ENCODE measurements at regions not wholly inside any gene's neighbourhood (a gene's known extent, or its start where the extent isn't known, plus 50 kb on each side); places are given as distances from the start of the nearest gene placed in this dataset.

DNA sequence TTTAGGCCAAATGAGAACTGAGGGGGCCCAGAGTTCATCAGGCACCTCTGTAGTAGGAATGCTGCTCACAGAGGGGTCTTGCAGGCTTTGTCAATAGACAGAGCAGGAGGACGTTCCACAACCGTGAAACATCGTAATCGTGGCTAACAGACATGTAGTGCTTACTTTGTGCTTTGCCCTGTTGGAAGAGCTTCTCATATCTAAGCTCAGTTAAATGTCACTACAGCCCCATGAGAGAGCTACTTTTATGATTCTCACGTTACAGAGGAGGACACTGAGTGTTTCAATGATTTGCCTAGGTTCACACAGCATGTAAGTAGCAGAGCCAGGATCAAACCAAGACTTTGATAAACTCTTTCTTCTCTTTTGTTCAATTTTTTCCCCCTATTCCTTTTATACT, 136.6 kb downstream of the MYCN start:
- no peak overlapping the region for H3K27ac ChIP-seq
- no peaks in the 10 kb centered on the region for H3K4me1 ChIP-seq
- no peak for TF ChIP-seq CTCF (IDR thresholded peaks at IDR 0.05)
- TF ChIP-seq POLR2A (IDR thresholded peaks at IDR 0.05): no peak
- H3K4me3 ChIP-seq: no peak overlapping the region
- WGBS, 2 donors: 82 to 83% methylated on average over 5 of the region's 5 CpGs
- no peaks in the 10 kb centered on the region for H3K27me3 ChIP-seq
- intact Hi-C loops (cut with DNase I): no loop called here
- no peaks in the 10 kb centered on the region for H3K9me3 ChIP-seq
- DNase-seq: no peak
- no peaks in the 10 kb centered on the region for H3K36me3 ChIP-seq

DNA sequence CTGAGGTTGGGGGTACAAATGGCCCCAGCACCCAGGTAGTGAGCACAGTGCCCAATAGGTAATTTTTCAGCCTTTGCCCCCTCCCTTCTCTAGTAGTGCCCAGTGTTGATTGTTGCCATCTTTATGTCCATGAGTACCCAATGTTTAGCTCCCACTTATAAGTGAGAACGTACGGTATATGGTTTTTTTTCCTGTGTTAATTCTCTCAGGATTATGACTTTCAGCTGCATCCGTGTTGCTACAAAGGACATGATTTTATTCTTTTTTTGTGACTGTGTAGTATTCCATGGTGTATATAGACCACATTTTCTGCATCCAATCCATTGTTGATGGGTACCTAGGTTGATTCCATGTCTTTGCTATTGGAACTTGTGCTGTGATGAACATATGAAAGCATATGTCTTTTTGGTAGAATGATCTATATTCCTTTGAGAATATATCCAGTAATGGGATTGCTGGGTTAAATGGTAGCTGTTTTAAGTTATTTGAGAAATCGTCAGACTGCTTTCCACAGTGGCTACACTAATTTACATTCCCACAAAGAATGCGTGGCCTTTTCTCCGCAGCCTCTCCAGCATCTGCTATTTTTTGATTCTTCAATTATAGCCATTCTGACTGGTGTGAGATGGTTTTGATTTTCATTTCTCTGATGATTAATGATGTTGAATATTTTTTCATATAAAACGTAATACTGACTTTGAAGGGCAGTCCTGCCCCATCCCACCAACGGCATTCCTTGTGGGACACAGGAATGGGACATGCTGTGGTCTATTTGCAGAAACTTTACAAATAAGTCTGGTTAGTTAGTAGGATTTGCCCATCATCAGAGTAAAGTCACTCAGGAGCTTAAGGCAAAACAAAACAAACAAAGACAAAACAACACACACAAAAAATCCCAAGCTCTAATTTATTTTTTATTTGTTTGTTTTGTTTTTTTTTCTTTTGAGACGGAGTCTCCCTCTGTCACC, 135.0 kb downstream of the MYCN start:
- Histone ChIP-seq H3K4me1 (no peaks in the 10 kb centered on the region), H3K4me3 (no peak overlapping the region), H3K27me3 (no peaks in the 10 kb centered on the region), H3K9me3 (no peaks in the 10 kb centered on the region), H3K27ac (no peak overlapping the region), H3K36me3 (no peaks in the 10 kb centered on the region)
- WGBS, 2 donors: 65 to 71% methylated on average over 9 of the region's 9 CpGs
- intact Hi-C loops (cut with DNase I): no loop called here
- no peak for DNase-seq
- TF ChIP-seq POLR2A (IDR thresholded peaks at IDR 0.05) (no peak), CTCF (IDR thresholded peaks at IDR 0.05) (no peak)

DNA sequence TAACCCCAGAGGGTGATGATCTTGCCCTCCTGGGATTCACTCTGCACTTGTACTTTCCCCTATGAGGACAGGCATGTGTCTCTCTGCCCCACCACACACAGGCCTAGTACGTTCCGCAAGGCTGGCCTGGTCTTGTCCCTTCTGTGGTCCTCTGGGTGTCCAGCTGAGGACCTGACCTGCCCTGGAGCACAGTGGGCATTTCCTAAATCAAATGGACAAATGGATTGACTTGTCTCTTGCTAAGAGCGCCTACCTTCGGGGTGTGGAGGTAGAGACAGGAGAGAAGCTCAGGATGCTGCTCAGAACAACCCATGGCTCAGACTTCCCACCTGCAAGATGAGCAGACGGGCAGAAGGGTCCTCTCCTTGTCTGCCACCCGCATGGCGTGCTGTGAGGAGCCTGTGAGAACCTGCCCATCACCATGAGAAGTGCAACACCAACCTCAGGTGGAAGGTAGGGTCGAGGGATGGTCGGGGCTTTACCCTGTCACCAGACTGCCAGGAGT, 133.6 kb downstream of the MYCN start:
- Histone ChIP-seq H3K9me3 (no peaks in the 10 kb centered on the region), H3K27me3 (no peaks in the 10 kb centered on the region)

GRCh38 chr2:16073471-16073870, 133.1 kb downstream of the MYCN start:
- intact Hi-C loops (cut with DNase I): no loop called here
- no peak overlapping the region for H3K4me3 ChIP-seq
- TF ChIP-seq POLR2A (IDR thresholded peaks at IDR 0.05) (no peak), CTCF (IDR thresholded peaks at IDR 0.05) (no peak)
- H3K27me3 ChIP-seq: no peaks in the 10 kb centered on the region
- H3K9me3 ChIP-seq: no peaks in the 10 kb centered on the region
- H3K36me3 ChIP-seq: no peaks in the 10 kb centered on the region
- DNase-seq: no peak
- 75% methylated on average over 2 to 4 of the region's 4 CpGs for WGBS, 2 donors
- no peak overlapping the region for H3K27ac ChIP-seq
- no peaks in the 10 kb centered on the region for H3K4me1 ChIP-seq

More for the DNA sequence above, 133.6 kb downstream of the MYCN start:
- no peak for DNase-seq
- Histone ChIP-seq H3K36me3 (no peaks in the 10 kb centered on the region), H3K4me3 (no peak overlapping the region), H3K4me1 (no peaks in the 10 kb centered on the region), H3K27ac (no peak overlapping the region)
- intact Hi-C loops (cut with DNase I): no loop called here
- 76 to 83% methylated on average over 4 to 5 of the region's 9 CpGs for whole genome bisulfite sequencing, 2 donors
- TF ChIP-seq POLR2A (IDR thresholded peaks at IDR 0.05) (no peak), CTCF (IDR thresholded peaks at IDR 0.05) (no peak)

DNA sequence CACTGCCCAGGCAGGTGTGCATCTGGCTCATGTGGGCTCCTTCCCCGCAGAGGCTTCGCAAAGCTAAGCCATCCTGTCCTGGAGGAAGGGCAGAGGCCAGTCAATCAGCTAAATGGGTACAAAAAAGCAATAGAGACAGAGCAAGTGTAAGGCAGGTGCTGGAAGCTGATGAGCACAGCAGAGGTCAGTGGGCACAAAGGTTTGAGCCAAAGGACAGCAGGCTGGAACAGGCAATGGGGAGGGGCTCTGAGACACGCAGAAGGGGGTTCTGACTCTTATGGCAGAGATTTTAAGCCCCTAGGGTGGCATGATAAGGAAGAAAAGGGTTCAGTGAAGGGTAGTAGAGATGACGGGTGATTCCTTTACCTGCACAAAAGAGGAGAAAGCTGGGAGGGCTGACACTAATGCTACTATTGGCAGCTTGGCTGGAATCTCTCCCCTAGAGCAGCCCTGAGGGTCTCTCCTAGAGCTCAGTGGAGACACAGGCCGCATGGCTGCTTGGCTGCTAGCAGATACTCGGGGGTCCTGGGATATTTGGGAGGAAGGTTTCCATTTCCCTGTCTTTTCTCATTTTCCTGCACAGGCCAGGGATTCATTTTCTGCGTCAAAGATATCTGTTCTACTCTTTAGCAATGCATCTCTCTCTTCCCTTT, 132.4 kb downstream of the MYCN start:
- H3K9me3 ChIP-seq: no peaks in the 10 kb centered on the region
- TF ChIP-seq POLR2A (IDR thresholded peaks at IDR 0.05) (no peak), CTCF (IDR thresholded peaks at IDR 0.05) (no peak)
- intact Hi-C loops (cut with DNase I): no loop called here
- WGBS, 2 donors: 75 to 80% methylated on average over 5 to 7 of the region's 7 CpGs
- no peak overlapping the region for H3K27ac ChIP-seq
- H3K27me3 ChIP-seq: no peaks in the 10 kb centered on the region
- H3K4me3 ChIP-seq: no peak overlapping the region
- no peaks in the 10 kb centered on the region for H3K4me1 ChIP-seq
- no peaks in the 10 kb centered on the region for H3K36me3 ChIP-seq
- DNase-seq: no peak
